SH-SY5Y (cell line): ENCODE measurements at regions not wholly inside any gene's neighbourhood (a gene's known extent, or its start where the extent isn't known, plus 50 kb on each side); places are given as distances from the start of the nearest gene placed in this dataset.
A peak's percentile ranks its signal among the peaks of the same experiment; 100 is the strongest.

Experiments used
- GATA2 ChIP-seq: IDR thresholded peaks from 2 replicates; pipeline ENCODE4 v1.6.1; 2011; ENCODE audit warnings: mild to moderate bottlenecking, low read depth, low read length
- GATA3 ChIP-seq: IDR thresholded peaks from 2 replicates; pipeline ENCODE4 v1.6.1; 2011; ENCODE audit warnings: low read depth, mild to moderate bottlenecking, low read length, moderate library complexity

DNA sequence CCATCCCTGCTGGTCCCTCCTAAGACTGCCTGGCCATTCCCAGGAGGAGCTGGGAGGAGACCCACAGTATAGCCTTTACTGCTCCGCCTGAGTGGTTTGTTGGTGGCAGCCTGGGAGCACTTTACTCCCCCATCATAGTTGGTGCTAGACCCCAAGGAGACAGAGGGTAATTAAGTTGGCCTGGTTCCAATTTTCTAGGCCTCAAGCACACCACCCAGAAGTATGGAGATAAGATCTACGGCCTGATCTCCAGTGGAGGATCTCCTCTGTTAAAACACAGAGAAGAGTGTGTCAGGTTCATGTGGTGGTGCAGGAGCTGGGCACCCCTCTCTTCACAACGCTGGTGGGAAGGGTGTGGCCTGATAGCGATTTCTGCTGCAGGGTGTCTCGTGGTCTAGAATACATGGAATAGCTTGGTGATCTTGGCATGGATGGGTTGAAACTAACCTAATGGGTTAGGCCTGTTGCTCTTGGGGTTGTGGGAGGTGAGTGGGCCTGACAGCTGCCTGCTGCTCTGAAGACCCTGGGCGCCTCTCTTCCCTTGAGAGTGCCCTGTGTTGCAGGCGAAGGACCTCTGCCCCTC is 68.5 kb downstream of the FASLG start:
- no peak for TF ChIP-seq GATA3
- peak; percentile 52; the same call in 1 of the 2 replicates for TF ChIP-seq GATA2
